Activated CD4-positive, alpha-beta memory T cell treated with anti-CD3 and anti-CD28 coated beads, Interleukin-2, amount 10 ng/mL, durations not matched to agents 7 days and 5 days (primary cell): ENCODE measurements at regions not wholly inside any gene's neighbourhood (a gene's known extent, or its start where the extent isn't known, plus 50 kb on each side); places are given as distances from the start of the nearest gene placed in this dataset.
"Not testable (repeated sequence)": the region's sequence is repeated elsewhere in the genome, so short reads cannot be mapped to it uniquely, and the experiment has no call there.

Source experiments
- CTCF ChIA-PET: fragments of 350-600 bp; sonication (Branson Sonifier 250); formaldehyde crosslinking; loops from one replicate; lab custom pipeline; 2021; ENCODE audit warnings: antibody characterized with exemption, inconsistent platforms; lab: Charles Lee
- POLR2A ChIA-PET: fragments of 350-600 bp; sonication (Branson Sonifier 250); formaldehyde crosslinking; loops from one replicate; lab custom pipeline; 2021; ENCODE audit warnings: antibody characterized with exemption; lab: Charles Lee
- DNase-seq: peaks from one replicate; pipeline ENCODE4 v3.0.0-alpha.2; 2020
- H3K27ac Mint-ChIP-seq: one replicate; pipeline ENCODE4 v1.8.0; 2021; ENCODE audit warnings: mild to moderate bottlenecking, mixed read lengths
- H3K27me3 Mint-ChIP-seq: one replicate; pipeline ENCODE4 v1.8.0; 2021; ENCODE audit warnings: mixed read lengths
- H3K36me3 Mint-ChIP-seq: one replicate; pipeline ENCODE4 v1.8.0; 2021; ENCODE audit warnings: low read depth, mixed read lengths
- H3K4me1 Mint-ChIP-seq: one replicate; pipeline ENCODE4 v1.8.0; 2021; ENCODE audit warnings: mixed read lengths
- H3K4me3 Mint-ChIP-seq: one replicate; pipeline ENCODE4 v1.8.0; 2021; ENCODE audit warnings: mild to moderate bottlenecking, mixed read lengths
- H3K9me3 Mint-ChIP-seq: one replicate; pipeline ENCODE4 v1.8.0; 2021; ENCODE audit warnings: mixed read lengths

GRCh38 chr2:59858540-59858939 lies 694.9 kb downstream of the BCL11A start:
- Mint-ChIP-seq H3K9me3 (peaks cover 12% of the 10 kb centered on the region), H3K4me1 (no peaks in the 10 kb centered on the region), H3K27me3 (no peaks in the 10 kb centered on the region), H3K27ac (no peak overlapping the region), H3K4me3 (no peak overlapping the region), H3K36me3 (no peaks in the 10 kb centered on the region)
- ChIA-PET CTCF (no interaction called here), POLR2A (no interaction called here)
- DNase-seq: no peak

GRCh38 chr2:59857109-59857508 lies 696.3 kb downstream of the BCL11A start:
- ChIA-PET POLR2A (interaction anchor here (0.5 kb wide), 1 partner anchor 9 kb away, joined by 3 read pairs; no protein-coding TSS in a partner anchor), CTCF (no interaction called here)
- Mint-ChIP-seq H3K4me3 (no peak overlapping the region), H3K36me3 (no peaks in the 10 kb centered on the region), H3K27ac (no peak overlapping the region), H3K27me3 (no peaks in the 10 kb centered on the region), H3K4me1 (no peaks in the 10 kb centered on the region), H3K9me3 (peaks cover 6% of the 10 kb centered on the region)
- no peak for DNase-seq

- POLR2A ChIA-PET: no interaction called here
- no peak overlapping the region for H3K4me3 Mint-ChIP-seq
- peaks cover 3% of the 10 kb centered on the region for H3K9me3 Mint-ChIP-seq
- DNase-seq: no peak
- no peak overlapping the region for H3K27ac Mint-ChIP-seq
- no peaks in the 10 kb centered on the region for H3K27me3 Mint-ChIP-seq
- no peaks in the 10 kb centered on the region for H3K4me1 Mint-ChIP-seq
- CTCF ChIA-PET: no interaction called here
- no peaks in the 10 kb centered on the region for H3K36me3 Mint-ChIP-seq
Observed at GRCh38 chr2:59856391-59856790, 697.1 kb downstream of the BCL11A start.

- Mint-ChIP-seq H3K9me3 (no peaks in the 10 kb centered on the region), H3K36me3 (no peaks in the 10 kb centered on the region), H3K27me3 (no peaks in the 10 kb centered on the region), H3K4me1 (no peaks in the 10 kb centered on the region), H3K4me3 (no peak overlapping the region), H3K27ac (no peak overlapping the region)
- no peak for DNase-seq
- POLR2A ChIA-PET: no interaction called here
- CTCF ChIA-PET: no interaction called here
Observed at GRCh38 chr2:59853032-59853431, 700.4 kb downstream of the BCL11A start.

GRCh38 chr2:59851836-59852475 lies 701.5 kb downstream of the BCL11A start:
- Mint-ChIP-seq H3K9me3 (no peaks in the 10 kb centered on the region), H3K36me3 (no peaks in the 10 kb centered on the region), H3K27ac (no peak overlapping the region), H3K4me1 (no peaks in the 10 kb centered on the region), H3K4me3 (no peak overlapping the region), H3K27me3 (no peaks in the 10 kb centered on the region)
- ChIA-PET CTCF (no interaction called here), POLR2A (no interaction called here)
- DNase-seq: no peak

GRCh38 chr2:59850554-59850953 lies 702.9 kb downstream of the BCL11A start:
- H3K9me3 Mint-ChIP-seq: no peaks in the 10 kb centered on the region
- POLR2A ChIA-PET: no interaction called here
- H3K27ac Mint-ChIP-seq: no peak overlapping the region
- H3K4me1 Mint-ChIP-seq: no peaks in the 10 kb centered on the region
- no peaks in the 10 kb centered on the region for H3K36me3 Mint-ChIP-seq
- H3K4me3 Mint-ChIP-seq: no peak overlapping the region
- CTCF ChIA-PET: no interaction called here
- no peak for DNase-seq
- no peaks in the 10 kb centered on the region for H3K27me3 Mint-ChIP-seq

- H3K9me3 Mint-ChIP-seq: peaks cover 2% of the 10 kb centered on the region
- no peaks in the 10 kb centered on the region for H3K27me3 Mint-ChIP-seq
- no peak overlapping the region for H3K4me3 Mint-ChIP-seq
- H3K27ac Mint-ChIP-seq: no peak overlapping the region
- no peaks in the 10 kb centered on the region for H3K36me3 Mint-ChIP-seq
- ChIA-PET CTCF (no interaction called here), POLR2A (no interaction called here)
- DNase-seq: no peak
- H3K4me1 Mint-ChIP-seq: no peaks in the 10 kb centered on the region
Observed at GRCh38 chr2:59833941-59834340, 719.5 kb downstream of the BCL11A start.

- no peaks in the 10 kb centered on the region for H3K36me3 Mint-ChIP-seq
- ChIA-PET POLR2A (no interaction called here), CTCF (no interaction called here)
- H3K4me3 Mint-ChIP-seq: no peak overlapping the region
- H3K9me3 Mint-ChIP-seq: no peaks in the 10 kb centered on the region
- no peak overlapping the region for H3K27ac Mint-ChIP-seq
- no peaks in the 10 kb centered on the region for H3K4me1 Mint-ChIP-seq
- H3K27me3 Mint-ChIP-seq: no peaks in the 10 kb centered on the region
- DNase-seq: no peak
Observed at GRCh38 chr2:59830601-59831000, 722.9 kb downstream of the BCL11A start.

GRCh38 chr2:59827677-59828076 lies 725.8 kb downstream of the BCL11A start:
- no peak overlapping the region for H3K27ac Mint-ChIP-seq
- H3K36me3 Mint-ChIP-seq: no peaks in the 10 kb centered on the region
- H3K9me3 Mint-ChIP-seq: no peaks in the 10 kb centered on the region
- no peak overlapping the region for H3K4me3 Mint-ChIP-seq
- ChIA-PET CTCF (no interaction called here), POLR2A (no interaction called here)
- no peak for DNase-seq
- H3K27me3 Mint-ChIP-seq: no peaks in the 10 kb centered on the region
- H3K4me1 Mint-ChIP-seq: no peaks in the 10 kb centered on the region

- Mint-ChIP-seq H3K4me3 (no peak overlapping the region), H3K4me1 (no peaks in the 10 kb centered on the region), H3K27me3 (no peaks in the 10 kb centered on the region), H3K9me3 (no peaks in the 10 kb centered on the region), H3K27ac (no peak overlapping the region), H3K36me3 (no peaks in the 10 kb centered on the region)
- ChIA-PET CTCF (no interaction called here), POLR2A (no interaction called here)
- DNase-seq: no peak
Observed at GRCh38 chr2:59826177-59826576, 727.3 kb downstream of the BCL11A start.

- Mint-ChIP-seq H3K27ac (no peak overlapping the region), H3K9me3 (no peaks in the 10 kb centered on the region), H3K36me3 (no peaks in the 10 kb centered on the region), H3K27me3 (no peaks in the 10 kb centered on the region), H3K4me1 (no peaks in the 10 kb centered on the region), H3K4me3 (no peak overlapping the region)
- DNase-seq: no peak
- CTCF ChIA-PET: no interaction called here
- POLR2A ChIA-PET: no interaction called here
Observed at GRCh38 chr2:59824314-59824713, 729.1 kb downstream of the BCL11A start.

- H3K36me3 Mint-ChIP-seq: no peaks in the 10 kb centered on the region
- POLR2A ChIA-PET: no interaction called here
- no peak for DNase-seq
- H3K4me3 Mint-ChIP-seq: no peak overlapping the region
- no peaks in the 10 kb centered on the region for H3K4me1 Mint-ChIP-seq
- H3K27me3 Mint-ChIP-seq: no peaks in the 10 kb centered on the region
- H3K9me3 Mint-ChIP-seq: peaks cover 2% of the 10 kb centered on the region
- CTCF ChIA-PET: no interaction called here
- H3K27ac Mint-ChIP-seq: no peak overlapping the region
Observed at GRCh38 chr2:59816075-59816474, 737.4 kb downstream of the BCL11A start.

- CTCF ChIA-PET, H3K36me3 Mint-ChIP-seq, H3K27me3 Mint-ChIP-seq, DNase-seq, H3K4me3 Mint-ChIP-seq, H3K4me1 Mint-ChIP-seq, POLR2A ChIA-PET, H3K9me3 Mint-ChIP-seq, H3K27ac Mint-ChIP-seq: not testable (repeated sequence)
Observed at GRCh38 chr2:59810283-59810682, 743.2 kb downstream of the BCL11A start.

GRCh38 chr2:59806486-59806885 lies 747.0 kb downstream of the BCL11A start:
- Mint-ChIP-seq H3K36me3 (no peaks in the 10 kb centered on the region), H3K27me3 (no peaks in the 10 kb centered on the region), H3K9me3 (no peaks in the 10 kb centered on the region), H3K4me3 (no peak overlapping the region), H3K4me1 (no peaks in the 10 kb centered on the region), H3K27ac (no peak overlapping the region)
- CTCF ChIA-PET: no interaction called here
- DNase-seq: no peak
- POLR2A ChIA-PET: no interaction called here
